IPS DF 6.9 (cell line): ENCODE measurements at regions not wholly inside any gene's neighbourhood (a gene's known extent, or its start where the extent isn't known, plus 50 kb on each side); places are given as distances from the start of the nearest gene placed in this dataset.

ENCODE experiments used
- DNase-seq: peaks from one replicate; pipeline ENCODE4 v3.0.0-alpha.2; 2013; ENCODE audit warnings: low read depth, low spot score
- H3K27ac ChIP-seq: one replicate; pipeline ENCODE4 v1.5.1; 2013; ENCODE audit warnings: low read length, control low read depth
- H3K27me3 ChIP-seq: 2 replicates; pipeline ENCODE4 v1.6.1; 2013; ENCODE audit warnings: mild to moderate bottlenecking, low read length; ENCODE audit not compliant: control insufficient read depth, insufficient read depth
- H3K36me3 ChIP-seq: 2 replicates; pipeline ENCODE4 v1.6.1; 2013; ENCODE audit warnings: low read length; ENCODE audit not compliant: control insufficient read depth, insufficient read depth
- H3K4me1 ChIP-seq: 2 replicates; pipeline ENCODE4 v1.6.1; 2013; ENCODE audit warnings: low read length; ENCODE audit not compliant: control insufficient read depth, insufficient read depth
- H3K4me3 ChIP-seq: 2 replicates; pipeline ENCODE4 v1.5.1; 2013; ENCODE audit warnings: mild to moderate bottlenecking, low read length
- H3K9me3 ChIP-seq: 2 replicates; pipeline ENCODE4 v1.6.1; 2013; ENCODE audit warnings: low read length, inconsistent platforms; ENCODE audit not compliant: control insufficient read depth, insufficient read depth
- WGBS: extraction: QIAGEN DNeasy Blood & Tissue Kit; methylation state at CpG from one replicate; pipeline ENCODE4 v1.1.7; 2013; ENCODE audit warnings: mixed read lengths, missing lambda C conversion rate; ENCODE audit not compliant: insufficient read length, insufficient coverage; 5-methylcytosine and 5-hydroxymethylcytosine counted together

DNA sequence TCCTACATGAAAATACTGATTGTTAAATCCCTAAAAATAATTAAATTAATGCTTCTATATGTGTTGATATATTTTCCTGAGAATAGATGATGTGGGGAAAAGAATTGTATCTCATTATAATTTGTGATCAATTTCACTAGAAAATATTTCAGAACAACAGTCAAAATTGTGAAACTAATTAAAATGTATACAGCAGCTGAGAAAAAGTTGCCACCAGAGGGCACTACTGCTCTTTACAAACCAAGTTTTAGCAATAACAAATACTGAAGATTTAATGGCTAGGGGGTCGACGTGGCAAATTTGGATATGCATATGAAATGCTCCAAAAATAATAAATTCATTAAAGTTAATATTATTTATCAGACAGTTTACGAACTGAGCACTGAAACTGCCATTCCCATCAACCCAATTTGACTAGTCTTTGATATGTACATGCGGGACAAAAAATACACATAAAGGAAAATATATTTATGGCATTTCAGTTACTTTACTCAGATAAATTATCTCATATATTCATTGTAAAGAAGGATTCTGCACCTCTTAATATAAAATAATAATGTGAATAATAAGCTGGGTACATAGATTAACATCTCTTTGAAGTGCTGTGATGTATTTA lies 96.3 kb upstream of the TMPRSS15 start:
- no CpG with 5 or more reads among the region's 4 CpGs for WGBS
- Histone ChIP-seq H3K4me3 (no peak overlapping the region), H3K9me3 (no peaks in the 10 kb centered on the region), H3K27ac (no peak overlapping the region), H3K27me3 (no peaks in the 10 kb centered on the region), H3K36me3 (no peaks in the 10 kb centered on the region), H3K4me1 (no peaks in the 10 kb centered on the region)
- peak; percentile 29 for DNase-seq

DNA sequence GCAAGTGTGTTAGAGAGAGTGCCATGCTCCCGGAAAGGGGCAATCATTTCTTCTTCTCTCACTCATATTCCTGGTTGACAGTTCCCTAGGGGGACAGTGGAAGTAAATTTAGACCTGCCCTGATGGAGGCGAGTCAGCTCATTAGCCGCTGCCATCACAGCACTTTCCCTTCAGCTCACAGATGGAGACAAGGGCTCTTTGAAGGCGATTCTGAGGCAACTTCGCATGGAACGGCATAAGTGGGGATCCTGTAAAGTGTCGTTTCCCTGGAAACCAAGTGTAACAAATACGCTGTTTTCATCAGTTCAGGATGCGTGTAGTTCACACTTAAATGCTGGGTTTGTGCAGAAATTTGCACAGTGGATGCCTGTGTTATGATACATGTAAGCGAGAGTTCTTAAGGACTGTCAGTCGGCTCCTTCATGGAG lies 114.5 kb upstream of the TMPRSS15 start:
- Histone ChIP-seq H3K4me3 (no peak overlapping the region), H3K9me3 (no peaks in the 10 kb centered on the region), H3K27me3 (no peaks in the 10 kb centered on the region), H3K27ac (no peak overlapping the region), H3K36me3 (no peaks in the 10 kb centered on the region), H3K4me1 (no peaks in the 10 kb centered on the region)
- DNase-seq, result no peak
- WGBS, result no CpG with 5 or more reads among the region's 11 CpGs

DNA sequence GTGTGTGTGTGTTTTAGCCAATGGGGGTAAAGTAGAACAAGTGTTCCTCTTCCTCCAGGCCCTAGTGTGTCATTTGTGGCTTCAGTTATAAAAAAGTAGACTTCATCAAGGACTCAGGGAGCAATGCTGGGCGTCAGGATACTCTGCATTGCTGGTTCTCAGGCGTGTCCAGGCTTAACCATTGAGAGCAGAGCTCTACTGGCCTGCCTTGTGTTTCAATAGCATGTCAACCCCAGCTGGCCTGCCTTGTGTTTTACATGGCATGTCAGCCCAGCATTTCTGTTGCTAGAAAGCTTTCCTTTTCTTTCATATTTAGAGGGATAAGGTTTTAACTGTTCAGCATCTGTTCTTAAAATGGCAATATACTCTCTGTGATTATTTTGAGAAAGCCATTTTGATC lies 117.6 kb upstream of the TMPRSS15 start:
- no peaks in the 10 kb centered on the region for H3K27me3 ChIP-seq
- DNase-seq, result no peak
- no peaks in the 10 kb centered on the region for H3K36me3 ChIP-seq
- no peak overlapping the region for H3K4me3 ChIP-seq
- no CpG with 5 or more reads among the region's 2 CpGs for WGBS
- H3K9me3 ChIP-seq, result no peaks in the 10 kb centered on the region
- no peaks in the 10 kb centered on the region for H3K4me1 ChIP-seq
- H3K27ac ChIP-seq, result no peak overlapping the region

DNA sequence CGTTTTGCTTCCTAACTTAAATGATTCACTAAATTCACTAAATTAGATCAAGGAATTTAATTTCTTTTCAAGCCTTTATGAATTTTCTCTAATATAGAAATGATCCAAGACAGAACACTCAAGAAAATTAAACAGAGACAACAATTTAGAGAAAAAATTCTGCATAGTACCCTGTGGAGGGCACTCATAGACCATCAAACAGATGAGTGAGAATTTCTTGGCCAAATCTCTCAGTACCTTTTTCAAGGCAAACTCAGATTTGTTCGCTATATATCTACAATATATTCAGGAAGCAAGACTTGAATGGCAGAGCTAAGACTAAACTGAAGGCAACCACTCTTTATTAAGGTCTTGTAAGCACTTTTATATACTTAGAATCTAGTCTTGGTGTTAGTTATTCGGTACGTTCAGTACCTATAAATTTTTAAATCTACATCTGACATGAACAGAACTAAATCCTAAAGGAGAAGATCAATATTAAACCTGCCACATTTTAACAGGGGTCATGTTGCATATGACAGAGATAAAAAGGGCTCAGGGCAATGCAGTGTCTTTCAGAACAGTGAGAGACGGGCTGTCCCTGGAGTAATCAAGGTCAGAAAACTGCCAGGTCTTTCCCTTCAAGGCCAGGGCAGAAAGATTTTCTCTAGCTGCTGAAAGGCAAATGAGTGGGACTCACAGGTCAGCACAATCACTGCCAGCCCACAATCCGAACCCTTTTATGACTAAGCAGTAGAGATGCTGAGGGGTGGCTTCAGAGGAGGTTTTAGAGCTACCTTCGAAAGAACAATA lies 118.8 kb upstream of the TMPRSS15 start:
- no peak overlapping the region for H3K27ac ChIP-seq
- DNase-seq, result no peak
- H3K9me3 ChIP-seq, result no peaks in the 10 kb centered on the region
- H3K27me3 ChIP-seq, result no peaks in the 10 kb centered on the region
- no peak overlapping the region for H3K4me3 ChIP-seq
- H3K4me1 ChIP-seq, result no peaks in the 10 kb centered on the region
- WGBS, result no CpG with 5 or more reads among the region's 7 CpGs
- H3K36me3 ChIP-seq, result no peaks in the 10 kb centered on the region

DNA sequence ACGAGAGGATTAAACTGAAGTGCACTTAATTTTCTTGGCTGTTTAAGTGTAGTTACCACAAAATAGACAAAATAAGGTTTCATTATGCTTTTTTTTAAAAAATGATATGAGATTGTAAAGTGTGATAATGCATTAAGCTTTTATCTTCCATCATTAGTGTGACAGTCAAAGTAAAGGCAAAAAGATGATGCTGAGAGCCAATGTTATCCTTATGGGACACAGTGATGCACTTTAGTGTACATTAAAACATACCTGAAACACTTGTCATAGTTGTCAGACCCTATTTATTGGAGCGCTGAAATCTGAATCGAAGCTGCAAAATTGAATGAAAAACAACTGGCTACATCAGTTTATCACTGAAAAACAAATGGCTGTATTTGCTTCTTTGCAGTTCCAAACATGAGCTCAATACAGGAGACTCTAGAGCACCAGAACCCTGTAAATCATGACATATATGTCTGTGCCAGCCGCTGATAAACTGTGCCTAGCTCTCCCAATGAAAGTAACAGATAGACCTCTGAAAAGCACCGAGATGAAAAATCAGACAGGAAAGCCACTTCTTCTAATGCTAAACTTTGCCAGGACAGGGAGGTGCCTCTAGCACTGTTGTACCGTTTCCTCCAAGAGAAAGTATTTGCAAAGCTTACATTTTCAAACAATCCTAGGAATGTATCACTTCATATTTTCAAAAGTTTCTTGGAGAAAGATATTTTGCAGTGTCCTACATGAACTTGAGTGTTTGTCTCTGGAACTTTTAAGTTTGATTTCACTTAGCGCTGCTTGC lies 120.7 kb upstream of the TMPRSS15 start:
- H3K9me3 ChIP-seq, result no peaks in the 10 kb centered on the region
- no peaks in the 10 kb centered on the region for H3K36me3 ChIP-seq
- WGBS, result no CpG with 5 or more reads among the region's 7 CpGs

DNA sequence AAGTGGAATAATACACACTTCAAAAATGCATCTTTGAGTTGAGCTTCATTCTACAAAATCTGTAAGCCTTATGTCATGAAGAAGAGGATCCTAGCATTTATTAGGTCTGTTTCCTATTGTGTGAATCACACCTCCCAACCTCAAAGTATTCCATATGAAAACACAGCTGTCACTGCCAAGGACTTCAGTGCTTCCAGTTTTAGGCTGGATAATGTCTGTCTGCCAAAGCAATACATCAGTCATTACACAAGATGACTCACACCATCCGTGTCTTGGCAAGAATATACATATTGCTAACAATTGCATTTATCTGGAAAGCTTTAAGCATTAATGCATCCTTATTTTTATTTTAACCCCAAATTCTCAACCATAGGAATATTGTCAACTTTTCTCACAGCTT lies 125.7 kb upstream of the TMPRSS15 start:
- H3K4me1 ChIP-seq, result no peaks in the 10 kb centered on the region
- H3K4me3 ChIP-seq, result no peak overlapping the region
- no peaks in the 10 kb centered on the region for H3K9me3 ChIP-seq
- H3K36me3 ChIP-seq, result no peaks in the 10 kb centered on the region
- WGBS, result no CpG with 5 or more reads among the region's 1 CpG
- H3K27me3 ChIP-seq, result no peaks in the 10 kb centered on the region
- H3K27ac ChIP-seq, result no peak overlapping the region
- DNase-seq, result no peak

More for the DNA sequence above, 120.7 kb upstream of the TMPRSS15 start:
- Histone ChIP-seq H3K4me1 (no peaks in the 10 kb centered on the region), H3K27ac (no peak overlapping the region), H3K4me3 (no peak overlapping the region), H3K27me3 (no peaks in the 10 kb centered on the region)
- DNase-seq, result no peak

DNA sequence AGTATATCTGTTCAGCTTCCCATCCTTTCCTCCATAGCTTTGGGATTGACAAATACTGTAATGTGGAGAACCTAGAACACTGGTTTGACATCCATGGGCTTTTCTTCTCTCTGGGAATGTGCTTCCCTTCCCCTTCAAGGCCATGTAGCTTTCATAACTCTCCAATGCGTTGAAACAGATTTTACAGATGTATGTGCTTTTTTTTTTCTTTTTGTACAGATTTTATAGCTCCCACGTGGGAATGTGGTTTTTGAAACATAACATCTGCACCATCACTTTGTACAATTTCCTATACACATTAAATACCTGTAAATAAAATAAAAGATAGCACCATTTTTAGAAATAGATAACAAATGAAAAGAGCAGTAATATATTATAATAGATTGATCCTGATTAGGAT lies 138.5 kb upstream of the TMPRSS15 start:
- H3K36me3 ChIP-seq, result no peaks in the 10 kb centered on the region
- no peak for DNase-seq
- H3K4me1 ChIP-seq, result no peaks in the 10 kb centered on the region
- no peak overlapping the region for H3K4me3 ChIP-seq
- no peaks in the 10 kb centered on the region for H3K27me3 ChIP-seq
- H3K9me3 ChIP-seq, result no peaks in the 10 kb centered on the region
- no peak overlapping the region for H3K27ac ChIP-seq
- WGBS, result no CpG with 5 or more reads among the region's 2 CpGs

DNA sequence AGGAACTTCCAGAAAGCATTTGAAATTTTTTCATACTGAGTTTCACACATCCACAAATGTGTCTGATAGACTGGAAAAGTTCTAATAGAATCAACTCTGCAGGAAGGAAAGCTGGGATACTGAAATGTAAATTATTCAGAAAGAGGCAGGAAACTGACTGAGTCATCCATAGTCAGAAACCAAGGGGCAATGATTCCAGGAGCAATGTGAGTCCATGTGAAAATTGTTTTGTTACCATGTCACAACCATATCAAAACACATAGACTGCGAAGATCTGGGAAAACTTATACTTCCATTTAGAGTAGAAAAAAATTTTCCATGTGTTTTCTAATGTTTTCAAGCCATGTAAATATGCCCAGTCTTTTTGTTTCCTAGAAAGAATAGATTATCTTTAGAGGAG lies 142.3 kb upstream of the TMPRSS15 start:
- no peaks in the 10 kb centered on the region for H3K36me3 ChIP-seq
- no peaks in the 10 kb centered on the region for H3K4me1 ChIP-seq
- WGBS, result no CpG with 5 or more reads among the region's 1 CpG
- no peaks in the 10 kb centered on the region for H3K27me3 ChIP-seq
- H3K4me3 ChIP-seq, result no peak overlapping the region
- no peak overlapping the region for H3K27ac ChIP-seq
- no peaks in the 10 kb centered on the region for H3K9me3 ChIP-seq
- no peak for DNase-seq

DNA sequence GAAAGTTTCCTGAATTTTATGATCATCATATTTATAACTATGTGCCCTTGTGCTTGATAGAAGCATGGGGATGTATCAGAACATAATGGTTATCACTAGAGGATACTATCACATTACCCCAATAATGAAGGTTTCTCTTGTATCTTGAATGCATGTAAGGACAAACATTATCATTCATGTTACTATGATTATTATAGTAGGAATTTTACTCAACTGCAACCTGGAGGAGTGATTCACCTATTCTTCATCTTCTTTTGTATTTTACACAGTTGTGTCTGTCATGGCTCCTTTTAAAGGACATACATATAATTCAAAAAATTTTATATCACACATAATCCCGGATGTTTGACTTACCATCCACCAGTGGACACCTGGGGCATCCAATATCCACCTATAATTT lies 143.8 kb upstream of the TMPRSS15 start:
- WGBS, result no CpG with 5 or more reads among the region's 1 CpG
- Histone ChIP-seq H3K27me3 (no peaks in the 10 kb centered on the region), H3K9me3 (no peaks in the 10 kb centered on the region), H3K36me3 (no peaks in the 10 kb centered on the region), H3K4me3 (no peak overlapping the region), H3K27ac (no peak overlapping the region), H3K4me1 (no peaks in the 10 kb centered on the region)
- DNase-seq, result no peak

DNA sequence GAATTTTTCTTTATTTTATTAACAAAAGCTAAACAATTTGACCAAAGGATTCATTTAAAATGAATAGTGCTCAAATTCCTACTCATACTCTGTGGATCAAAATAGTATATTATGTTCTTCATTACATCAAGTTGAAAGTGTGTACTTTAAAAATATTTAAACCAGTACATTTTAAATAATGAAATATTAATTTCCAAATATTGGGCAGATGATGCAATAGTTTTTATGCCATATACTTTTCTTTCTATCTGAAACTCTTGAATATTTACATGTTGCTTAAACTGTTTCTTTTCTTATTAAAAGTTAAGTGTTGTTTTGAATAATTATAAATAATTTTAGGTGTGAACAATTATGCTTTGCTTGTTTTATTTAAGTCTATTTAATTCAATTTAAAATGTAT lies 144.7 kb upstream of the TMPRSS15 start:
- Histone ChIP-seq H3K4me1 (no peaks in the 10 kb centered on the region), H3K4me3 (no peak overlapping the region), H3K9me3 (no peaks in the 10 kb centered on the region), H3K27ac (no peak overlapping the region), H3K27me3 (no peaks in the 10 kb centered on the region), H3K36me3 (no peaks in the 10 kb centered on the region)
- no peak for DNase-seq
